Loucy (cell line): ENCODE measurements at regions not wholly inside any gene's neighbourhood (a gene's known extent, or its start where the extent isn't known, plus 50 kb on each side); places are given as distances from the start of the nearest gene placed in this dataset.

Source experiments
- H2AFZ ChIP-seq: fragments of 200-600 bp; sonication (generic); 2 replicates; pipeline ENCODE4 v1.6.0; 2016; ENCODE audit warnings: antibody characterized with exemption, mild to moderate bottlenecking, low read length, moderate library complexity
- H3F3A ChIP-seq: fragments of 200-600 bp; 2 replicates; pipeline ENCODE4 v1.6.0; 2016; ENCODE audit warnings: antibody characterized with exemption, low read depth, mild to moderate bottlenecking
- H3K27me3 ChIP-seq: fragments of 200-600 bp; sonication (generic); 2 replicates; pipeline ENCODE4 v1.6.1; 2014; ENCODE audit warnings: low read length, mild to moderate bottlenecking; ENCODE audit not compliant: insufficient read depth, poor library complexity, severe bottlenecking
- H3K36me3 ChIP-seq: fragments of 200-600 bp; sonication (generic); 2 replicates; pipeline ENCODE4 v1.6.1; 2016; ENCODE audit warnings: low read length; ENCODE audit not compliant: insufficient read depth
- H3K4me1 ChIP-seq: fragments of 200-600 bp; sonication (generic); 2 replicates; pipeline ENCODE4 v1.5.1; 2014; ENCODE audit warnings: low read length, mild to moderate bottlenecking; ENCODE audit not compliant: insufficient read depth, poor library complexity, severe bottlenecking
- H3K4me2 ChIP-seq: fragments of 200-600 bp; sonication (generic); 2 replicates; pipeline ENCODE4 v1.6.0; 2014; ENCODE audit warnings: antibody characterized with exemption, low read length, low read depth, mild to moderate bottlenecking; ENCODE audit not compliant: poor library complexity, severe bottlenecking
- H3K4me3 ChIP-seq: fragments of 200-600 bp; sonication (generic); 2 replicates; pipeline ENCODE4 v1.5.1; 2014; ENCODE audit warnings: low read length, mild to moderate bottlenecking, mixed read lengths; ENCODE audit not compliant: poor library complexity, severe bottlenecking
- H3K79me2 ChIP-seq: fragments of 200-600 bp; sonication (generic); 2 replicates; pipeline ENCODE4 v1.6.1; 2014; ENCODE audit warnings: low read length; ENCODE audit not compliant: insufficient read depth
- H3K9ac ChIP-seq: fragments of 200-600 bp; sonication (generic); 2 replicates; pipeline ENCODE4 v1.6.0; 2014; ENCODE audit warnings: mild to moderate bottlenecking, low read depth, low read length, moderate library complexity; ENCODE audit not compliant: poor library complexity, severe bottlenecking
- H3K9me2 ChIP-seq: fragments of 200-600 bp; sonication (generic); replicated peaks from 2 replicates; pipeline ENCODE4 v1.6.1; 2016; ENCODE audit warnings: low read depth, low read length, mixed read lengths
- H3K9me3 ChIP-seq: fragments of 200-600 bp; sonication (generic); 2 replicates; pipeline ENCODE4 v1.6.1; 2014; ENCODE audit warnings: mild to moderate bottlenecking, antibody characterized with exemption, low read length, low read depth; ENCODE audit not compliant: insufficient read depth
- H4K20me1 ChIP-seq: fragments of 200-600 bp; sonication (generic); 2 replicates; pipeline ENCODE4 v1.6.0; 2014; ENCODE audit warnings: antibody characterized with exemption, low read length, mild to moderate bottlenecking; ENCODE audit not compliant: insufficient read depth, poor library complexity, severe bottlenecking
- CTCF ChIP-seq: fragments of 200-600 bp; sonication (generic); conservative IDR thresholded peaks from 2 replicates; pipeline ENCODE4 v1.5.1; 2014; ENCODE audit warnings: mild to moderate bottlenecking, antibody characterized with exemption, low read length
- EZH2phosphoT487 ChIP-seq: fragments of 200-600 bp; IDR thresholded peaks from 2 replicates; pipeline ENCODE4 v1.6.1; 2018; ENCODE audit warnings: antibody characterized with exemption, mild to moderate bottlenecking, moderate library complexity, borderline replicate concordance

DNA sequence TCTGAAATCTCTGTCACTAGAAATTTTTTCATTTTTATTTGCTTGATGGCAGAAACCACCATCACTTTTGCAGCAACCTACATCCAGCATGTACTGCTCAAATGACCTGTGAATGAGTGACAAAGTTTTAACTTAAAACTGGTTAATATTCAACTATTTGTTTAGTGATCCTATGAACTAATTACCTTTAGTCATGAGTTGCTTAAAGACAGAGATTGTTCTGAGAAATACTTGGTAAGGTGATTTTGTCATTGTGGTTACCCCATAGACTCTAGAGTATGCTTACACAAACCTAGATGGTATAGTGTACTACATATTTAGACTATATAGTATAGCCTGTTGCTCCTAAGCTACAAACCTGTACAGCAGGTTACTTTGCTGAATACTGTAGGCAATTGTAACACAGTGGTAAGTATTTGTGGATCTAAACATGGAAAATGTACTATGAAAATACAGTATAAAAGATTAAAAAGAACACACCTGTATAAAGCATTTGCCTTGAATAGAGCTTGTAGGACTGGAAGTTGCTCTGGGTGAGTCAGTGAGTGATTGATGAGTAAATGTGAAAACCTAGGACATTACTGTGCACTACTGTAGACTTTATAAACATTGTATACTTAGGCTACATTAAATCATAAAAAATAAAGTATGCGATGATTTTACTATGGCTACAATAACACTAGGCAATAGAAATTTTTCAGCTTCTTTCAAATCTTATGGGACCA is 256.6 kb upstream of the PPFIA2 start:
- no peak overlapping the region for H3K9ac ChIP-seq
- no peaks in the 10 kb centered on the region for H4K20me1 ChIP-seq
- H2AFZ ChIP-seq = no peak overlapping the region
- H3K4me3 ChIP-seq = no peak overlapping the region
- H3F3A ChIP-seq = no peaks in the 10 kb centered on the region
- H3K9me2 ChIP-seq = no peaks in the 10 kb centered on the region
- no peaks in the 10 kb centered on the region for H3K4me1 ChIP-seq
- no peaks in the 10 kb centered on the region for H3K36me3 ChIP-seq
- no peaks in the 10 kb centered on the region for H3K27me3 ChIP-seq
- no peak overlapping the region for H3K4me2 ChIP-seq
- no peaks in the 10 kb centered on the region for H3K9me3 ChIP-seq
- H3K79me2 ChIP-seq = no peaks in the 10 kb centered on the region
- TF ChIP-seq CTCF (no peak), EZH2phosphoT487 (no peak)

GRCh38 chr12:82012176-82012575 is 253.0 kb upstream of the PPFIA2 start:
- H3K36me3 ChIP-seq = no peaks in the 10 kb centered on the region
- no peaks in the 10 kb centered on the region for H4K20me1 ChIP-seq
- H3K27me3 ChIP-seq = no peaks in the 10 kb centered on the region
- no peak overlapping the region for H3K4me2 ChIP-seq
- H3K4me1 ChIP-seq = no peaks in the 10 kb centered on the region
- H3K4me3 ChIP-seq = no peak overlapping the region
- no peak overlapping the region for H2AFZ ChIP-seq
- no peaks in the 10 kb centered on the region for H3K9me2 ChIP-seq
- H3K9ac ChIP-seq = no peak overlapping the region
- H3F3A ChIP-seq = no peaks in the 10 kb centered on the region
- no peak for TF ChIP-seq CTCF
- TF ChIP-seq EZH2phosphoT487 = no peak
- H3K79me2 ChIP-seq = no peaks in the 10 kb centered on the region
- no peaks in the 10 kb centered on the region for H3K9me3 ChIP-seq

DNA sequence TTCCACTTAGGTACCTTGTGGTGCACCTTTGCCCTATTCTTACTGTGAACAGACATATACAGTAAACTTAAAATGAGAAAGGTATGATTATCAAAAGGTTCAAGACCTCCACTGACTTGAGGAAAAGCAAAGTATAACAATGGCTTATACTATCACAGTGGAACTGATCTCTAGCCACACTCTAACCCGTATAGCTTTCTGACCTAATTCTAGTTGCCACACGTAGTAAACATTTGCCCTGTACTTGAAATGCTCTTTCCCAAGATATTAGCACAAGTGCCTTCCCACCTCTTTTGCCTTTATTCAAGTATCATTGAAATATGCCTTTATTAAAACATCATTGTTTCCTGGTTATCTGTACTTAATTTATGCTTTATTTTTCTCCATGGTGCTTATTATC is 250.4 kb upstream of the PPFIA2 start:
- H2AFZ ChIP-seq = no peak overlapping the region
- H3K9me2 ChIP-seq = no peaks in the 10 kb centered on the region
- no peaks in the 10 kb centered on the region for H4K20me1 ChIP-seq
- H3K36me3 ChIP-seq = no peaks in the 10 kb centered on the region
- no peak overlapping the region for H3K4me3 ChIP-seq
- no peaks in the 10 kb centered on the region for H3K79me2 ChIP-seq
- no peak for TF ChIP-seq EZH2phosphoT487
- TF ChIP-seq CTCF = no peak
- no peaks in the 10 kb centered on the region for H3K4me1 ChIP-seq
- H3K27me3 ChIP-seq = no peaks in the 10 kb centered on the region
- no peak overlapping the region for H3K9ac ChIP-seq
- no peak overlapping the region for H3K4me2 ChIP-seq
- H3K9me3 ChIP-seq = no peaks in the 10 kb centered on the region
- no peaks in the 10 kb centered on the region for H3F3A ChIP-seq
